Neural cell (in vitro differentiated cells): ENCODE measurements at regions not wholly inside any gene's neighbourhood (a gene's known extent, or its start where the extent isn't known, plus 50 kb on each side); places are given as distances from the start of the nearest gene placed in this dataset.
A peak's percentile ranks its signal among the peaks of the same experiment; 100 is the strongest.

Source experiments
- H2AFZ ChIP-seq: fragments of 200-600, 300-800 bp; sonication (generic), shearing (Covaris generic); 2 replicates; pipeline ENCODE4 v1.6.0; 2014; ENCODE audit warnings: low read depth, mild to moderate bottlenecking, antibody characterized with exemption, low read length, moderate library complexity
- H3F3A ChIP-seq: fragments of 200-600 bp; shearing (Covaris generic); 2 replicates; pipeline ENCODE4 v1.6.1; 2016; ENCODE audit warnings: mild to moderate bottlenecking, moderate library complexity, mixed read lengths, antibody characterized with exemption, low read length; ENCODE audit not compliant: insufficient read depth, poor library complexity, severe bottlenecking
- H3K27ac ChIP-seq: fragments of 200-600, 300-800 bp; sonication (generic), shearing (Covaris generic); 2 replicates; pipeline ENCODE4 v1.5.1; 2014; ENCODE audit warnings: mild to moderate bottlenecking, low read length, moderate library complexity
- H3K27me3 ChIP-seq: fragments of 300-800, 200-600 bp; sonication (generic), shearing (Covaris generic); 2 replicates; pipeline ENCODE4 v1.6.0; 2014; ENCODE audit warnings: mild to moderate bottlenecking, low read depth, low read length, moderate library complexity; ENCODE audit not compliant: insufficient read depth
- H3K36me3 ChIP-seq: fragments of 300-800, 200-600 bp; sonication (generic), shearing (Covaris generic); 2 replicates; pipeline ENCODE4 v1.5.1; 2014; ENCODE audit warnings: mild to moderate bottlenecking, antibody characterized with exemption, low read length, moderate library complexity; ENCODE audit not compliant: insufficient read depth
- H3K4me2 ChIP-seq: fragments of 300-800, 200-600 bp; sonication (generic), shearing (Covaris generic); 2 replicates; pipeline ENCODE4 v1.6.0; 2014; ENCODE audit warnings: mild to moderate bottlenecking, low read length
- H3K4me3 ChIP-seq: fragments of 300-800, 200-600 bp; sonication (generic), shearing (Covaris generic); 2 replicates; pipeline ENCODE4 v1.5.1; 2014; ENCODE audit warnings: mild to moderate bottlenecking, low read length, moderate library complexity
- H3K79me2 ChIP-seq: fragments of 200-600 bp; shearing (Covaris generic); replicated peaks from 2 replicates; pipeline ENCODE4 v1.6.0; 2014; ENCODE audit warnings: mild to moderate bottlenecking, low read length, moderate library complexity; ENCODE audit not compliant: insufficient read depth
- H3K9ac ChIP-seq: fragments of 300-800, 200-600 bp; sonication (generic), shearing (Covaris generic); 2 replicates; pipeline ENCODE4 v1.6.1; 2016; ENCODE audit warnings: mild to moderate bottlenecking, low read length, mixed read lengths
- H3K9me2 ChIP-seq: fragments of 200-600 bp; shearing (Covaris generic); 2 replicates; pipeline ENCODE4 v1.6.1; 2016; ENCODE audit warnings: mild to moderate bottlenecking, low read length, mixed read lengths; ENCODE audit not compliant: insufficient read depth
- H3K9me3 ChIP-seq: fragments of 200-600, 300-800 bp; sonication (generic), shearing (Covaris generic); 2 replicates; pipeline ENCODE4 v1.6.1; 2016; ENCODE audit warnings: mild to moderate bottlenecking, mixed run types, low read length, moderate library complexity, mixed read lengths
- H4K20me1 ChIP-seq: fragments of 200-600 bp; shearing (Covaris generic); 2 replicates; pipeline ENCODE4 v1.6.1; 2016; ENCODE audit warnings: mild to moderate bottlenecking, mixed run types; ENCODE audit not compliant: insufficient read depth
- EP300 ChIP-seq: fragments of 450-650 bp; conservative IDR thresholded peaks from 2 replicates; pipeline ENCODE4 v1.6.1; 2014; ENCODE audit warnings: antibody characterized with exemption, mild to moderate bottlenecking, moderate library complexity; ENCODE audit not compliant: poor library complexity, severe bottlenecking
- MXI1 ChIP-seq: fragments of 450-650 bp; conservative IDR thresholded peaks from 2 replicates; pipeline ENCODE4 v1.6.1; 2014; ENCODE audit warnings: antibody characterized with exemption, mild to moderate bottlenecking; ENCODE audit not compliant: poor library complexity, severe bottlenecking
- POLR2AphosphoS5 ChIP-seq: IDR thresholded peaks from 2 replicates; pipeline ENCODE4 v1.6.1; 2012
- RAD21 ChIP-seq: fragments of 450-650 bp; conservative IDR thresholded peaks from 2 replicates; pipeline ENCODE4 v1.6.1; 2014; ENCODE audit warnings: antibody characterized with exemption, mild to moderate bottlenecking, moderate library complexity
- REST ChIP-seq: IDR thresholded peaks from 2 replicates; pipeline ENCODE4 v1.6.1; 2012; ENCODE audit warnings: borderline replicate concordance
- SMC3 ChIP-seq: fragments of 450-650 bp; conservative IDR thresholded peaks from 2 replicates; pipeline ENCODE4 v1.6.1; 2014; ENCODE audit warnings: antibody characterized with exemption, mild to moderate bottlenecking, moderate library complexity; ENCODE audit not compliant: poor library complexity
- TAF1 ChIP-seq: IDR thresholded peaks from 2 replicates; pipeline ENCODE4 v1.6.1; 2012; ENCODE audit warnings: low read depth

GRCh38 chrX:21150208-21150607 lies 224.0 kb upstream of the CNKSR2 start:
- Histone ChIP-seq H3K9me2 (no peaks in the 10 kb centered on the region), H3F3A (no peaks in the 10 kb centered on the region), H3K9ac (no peak overlapping the region), H4K20me1 (no peaks in the 10 kb centered on the region), H3K27ac (no peak overlapping the region), H3K4me2 (no peak overlapping the region), H3K9me3 (no peaks in the 10 kb centered on the region), H3K79me2 (no peaks in the 10 kb centered on the region), H2AFZ (no peak overlapping the region), H3K36me3 (no peaks in the 10 kb centered on the region), H3K27me3 (no peaks in the 10 kb centered on the region), H3K4me3 (no peak overlapping the region)
- no peak for TF ChIP-seq RAD21
- TF ChIP-seq MXI1, result no peak
- peak; percentile 92 for TF ChIP-seq POLR2AphosphoS5
- TF ChIP-seq EP300, result peak; percentile 90

- H3K9ac ChIP-seq, result no peak overlapping the region
- TF ChIP-seq RAD21 (no peak), REST (no peak), POLR2AphosphoS5 (no peak), EP300 (no peak)
- no peaks in the 10 kb centered on the region for H3K9me2 ChIP-seq
- no peaks in the 10 kb centered on the region for H3K79me2 ChIP-seq
- no peak overlapping the region for H2AFZ ChIP-seq
- H3K4me2 ChIP-seq, result no peak overlapping the region
- H3K27me3 ChIP-seq, result no peaks in the 10 kb centered on the region
- H3F3A ChIP-seq, result no peaks in the 10 kb centered on the region
- no peaks in the 10 kb centered on the region for H3K9me3 ChIP-seq
- H3K36me3 ChIP-seq, result no peaks in the 10 kb centered on the region
- H4K20me1 ChIP-seq, result no peaks in the 10 kb centered on the region
- H3K27ac ChIP-seq, result no peak overlapping the region
- no peak overlapping the region for H3K4me3 ChIP-seq
These were observed 223.2 kb upstream of the CNKSR2 start for GRCh38 chrX:21151051-21151450.

- H2AFZ ChIP-seq, result no peak overlapping the region
- no peak for TF ChIP-seq POLR2AphosphoS5
- no peak for TF ChIP-seq RAD21
- no peak for TF ChIP-seq EP300
- TF ChIP-seq SMC3, result no peak
- TF ChIP-seq MXI1, result no peak
- TF ChIP-seq TAF1, result no peak
- H3K27me3 ChIP-seq, result no peaks in the 10 kb centered on the region
- no peaks in the 10 kb centered on the region for H3F3A ChIP-seq
- H3K9ac ChIP-seq, result no peak overlapping the region
- H3K27ac ChIP-seq, result no peak overlapping the region
- no peaks in the 10 kb centered on the region for H3K36me3 ChIP-seq
- H3K79me2 ChIP-seq, result no peaks in the 10 kb centered on the region
- no peaks in the 10 kb centered on the region for H4K20me1 ChIP-seq
- no peaks in the 10 kb centered on the region for H3K9me3 ChIP-seq
- no peaks in the 10 kb centered on the region for H3K9me2 ChIP-seq
- no peak overlapping the region for H3K4me3 ChIP-seq
- H3K4me2 ChIP-seq, result no peak overlapping the region
These were observed 221.2 kb upstream of the CNKSR2 start for GRCh38 chrX:21153033-21153432.
